Esophagus squamous epithelium (tissue), 5 donors: ENCODE measurements at regions not wholly inside any gene's neighbourhood (a gene's known extent, or its start where the extent isn't known, plus 50 kb on each side); places are given as distances from the start of the nearest gene placed in this dataset.
"Not testable (repeated sequence)": the region's sequence is repeated elsewhere in the genome, so short reads cannot be mapped to it uniquely, and the experiment has no call there.

Source experiments
- DNase-seq: peaks from one replicate; lab custom pipeline; 2025; lab: John Stamatoyannopoulos, UW
- H3K27ac ChIP-seq, 4 donors: fragments of 200-600 bp; sonication (generic); one replicate each; pipeline ENCODE4 v1.5.1; 2016 to 2019; ENCODE audit warnings: mild to moderate bottlenecking in 1 of 4
- H3K27me3 ChIP-seq, 4 donors: fragments of 200-600 bp; sonication (generic); 1 replicate in 3 of 4; 2 replicates in 1 of 4; pipeline versions ENCODE4 v1.5.1 to v1.6.0; 2017 to 2021; ENCODE audit warnings: antibody characterized with exemption in 1 of 4
- H3K36me3 ChIP-seq, 3 donors: fragments of 200-600 bp; sonication (generic); one replicate each; pipeline ENCODE4 v1.5.1; 2016 to 2019
- H3K4me1 ChIP-seq, 3 donors: fragments of 200-600 bp; sonication (generic); one replicate each; pipeline ENCODE4 v1.5.1; 2017 to 2019
- H3K4me3 ChIP-seq, 4 donors: fragments of 200-600 bp; sonication (generic); 1 replicate in 3 of 4; 2 replicates in 1 of 4; pipeline ENCODE4 v1.5.1; 2016 to 2019; ENCODE audit warnings: mild to moderate bottlenecking in 2 of 4, moderate library complexity in 1 of 4
- H3K9me3 ChIP-seq, 3 donors: fragments of 200-600 bp; sonication (generic); one replicate each; pipeline ENCODE4 v1.5.1; 2016 to 2019
- POLR2A ChIP-seq, 4 donors: fragments of 450-650 bp; IDR thresholded peaks; one replicate each; pipeline ENCODE4 v1.6.1; 2017; ENCODE audit warnings: antibody characterized with exemption in 4 of 4, mild to moderate bottlenecking in 4 of 4, moderate library complexity in 3 of 4
- WGBS, 2 donors: methylation state at CpG; one replicate each; pipeline ENCODE4 v1.1.5; 2018; 5-methylcytosine and 5-hydroxymethylcytosine counted together
- intact Hi-C: fragments of 100-400 bp; cut with DNase I; formaldehyde crosslinking; loops from one replicate; pipeline ENCODE4 v1.15.0; 2022
- TF ChIP-seq, protein P1 (sequence below), 6 experiments: fragments of 450-650 bp in 4 of 6; fragments of 200-600 bp in 2 of 6; sonication (generic) in 2 of 6; IDR thresholded peaks; one replicate each; pipeline ENCODE4 v1.5.1; 2016 to 2019; ENCODE audit warnings: antibody characterized with exemption in 6 of 6, mild to moderate bottlenecking in 4 of 6, moderate library complexity in 4 of 6
- donor health status: DM: yes; HTN: yes; CAD: no.

GRCh38 chrX:103428525-103428924 is 52.2 kb downstream of the BEX3 start:
- no peaks in the 10 kb centered on the region for H3K9me3 ChIP-seq
- no peaks in the 10 kb centered on the region for H3K36me3 ChIP-seq
- no peaks in the 10 kb centered on the region for H3K27me3 ChIP-seq
- intact Hi-C loops = no loop called here
- no peak overlapping the region for H3K4me3 ChIP-seq
- DNase-seq = no peak
- WGBS, 2 donors = 76 to 92% methylated on average over 2 of the region's 2 CpGs
- TF ChIP-seq, protein P1, sequence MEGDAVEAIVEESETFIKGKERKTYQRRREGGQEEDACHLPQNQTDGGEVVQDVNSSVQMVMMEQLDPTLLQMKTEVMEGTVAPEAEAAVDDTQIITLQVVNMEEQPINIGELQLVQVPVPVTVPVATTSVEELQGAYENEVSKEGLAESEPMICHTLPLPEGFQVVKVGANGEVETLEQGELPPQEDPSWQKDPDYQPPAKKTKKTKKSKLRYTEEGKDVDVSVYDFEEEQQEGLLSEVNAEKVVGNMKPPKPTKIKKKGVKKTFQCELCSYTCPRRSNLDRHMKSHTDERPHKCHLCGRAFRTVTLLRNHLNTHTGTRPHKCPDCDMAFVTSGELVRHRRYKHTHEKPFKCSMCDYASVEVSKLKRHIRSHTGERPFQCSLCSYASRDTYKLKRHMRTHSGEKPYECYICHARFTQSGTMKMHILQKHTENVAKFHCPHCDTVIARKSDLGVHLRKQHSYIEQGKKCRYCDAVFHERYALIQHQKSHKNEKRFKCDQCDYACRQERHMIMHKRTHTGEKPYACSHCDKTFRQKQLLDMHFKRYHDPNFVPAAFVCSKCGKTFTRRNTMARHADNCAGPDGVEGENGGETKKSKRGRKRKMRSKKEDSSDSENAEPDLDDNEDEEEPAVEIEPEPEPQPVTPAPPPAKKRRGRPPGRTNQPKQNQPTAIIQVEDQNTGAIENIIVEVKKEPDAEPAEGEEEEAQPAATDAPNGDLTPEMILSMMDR (IDR thresholded peaks at IDR 0.05) = no peak
- TF ChIP-seq POLR2A (IDR thresholded peaks at IDR 0.05) = no peak
- no peaks in the 10 kb centered on the region for H3K4me1 ChIP-seq
- H3K27ac ChIP-seq = no peak overlapping the region

GRCh38 chrX:103429026-103429425 is 52.7 kb downstream of the BEX3 start:
- H3K36me3 ChIP-seq, H3K4me3 ChIP-seq, H3K9me3 ChIP-seq, H3K27ac ChIP-seq, H3K27me3 ChIP-seq, DNase-seq, intact Hi-C loops, H3K4me1 ChIP-seq: not testable (repeated sequence)
- 80% methylated on average over 6 of the region's 7 CpGs; no CpG with 5 or more reads in 1 of the 2 donors for WGBS, 2 donors

GRCh38 chrX:103431316-103431715 is 55.0 kb downstream of the BEX3 start:
- H3K9me3 ChIP-seq = no peaks in the 10 kb centered on the region
- no peak overlapping the region for H3K27ac ChIP-seq
- H3K36me3 ChIP-seq = no peaks in the 10 kb centered on the region
- H3K4me3 ChIP-seq = no peak overlapping the region
- intact Hi-C loops = no loop called here
- WGBS, 2 donors = 69 to 70% methylated on average over 6 to 7 of the region's 7 CpGs
- TF ChIP-seq, protein P1 (IDR thresholded peaks at IDR 0.05) = no peak
- no peak for TF ChIP-seq POLR2A (IDR thresholded peaks at IDR 0.05)
- H3K4me1 ChIP-seq = no peaks in the 10 kb centered on the region
- no peaks in the 10 kb centered on the region for H3K27me3 ChIP-seq
- no peak for DNase-seq

DNA sequence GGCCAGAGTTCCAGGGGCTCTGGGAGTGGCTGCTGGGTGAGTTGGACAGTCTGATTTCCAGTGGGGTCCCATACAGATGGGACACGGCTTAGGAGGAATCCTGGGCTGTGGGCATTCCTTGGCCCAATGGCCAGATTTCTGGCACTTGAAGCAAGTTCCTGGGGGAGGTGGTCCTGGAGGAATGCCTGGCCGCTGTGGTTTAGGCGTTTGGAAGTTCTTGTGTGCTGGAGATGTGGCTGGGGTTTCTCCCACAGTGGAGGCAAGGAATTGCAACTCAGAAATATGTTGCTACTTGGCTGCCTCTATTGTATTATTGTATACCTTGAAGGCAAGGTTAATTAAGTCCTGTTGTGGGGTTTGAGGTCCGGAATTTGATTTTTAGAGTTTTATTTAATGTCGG is 56.5 kb downstream of the BEX3 start:
- 78% methylated on average over 4 of the region's 5 CpGs; no CpG with 5 or more reads in 1 of the 2 donors for WGBS, 2 donors
- H3K36me3 ChIP-seq, H3K4me1 ChIP-seq, H3K4me3 ChIP-seq, H3K27ac ChIP-seq, DNase-seq, H3K27me3 ChIP-seq, intact Hi-C loops, H3K9me3 ChIP-seq: not testable (repeated sequence)

DNA sequence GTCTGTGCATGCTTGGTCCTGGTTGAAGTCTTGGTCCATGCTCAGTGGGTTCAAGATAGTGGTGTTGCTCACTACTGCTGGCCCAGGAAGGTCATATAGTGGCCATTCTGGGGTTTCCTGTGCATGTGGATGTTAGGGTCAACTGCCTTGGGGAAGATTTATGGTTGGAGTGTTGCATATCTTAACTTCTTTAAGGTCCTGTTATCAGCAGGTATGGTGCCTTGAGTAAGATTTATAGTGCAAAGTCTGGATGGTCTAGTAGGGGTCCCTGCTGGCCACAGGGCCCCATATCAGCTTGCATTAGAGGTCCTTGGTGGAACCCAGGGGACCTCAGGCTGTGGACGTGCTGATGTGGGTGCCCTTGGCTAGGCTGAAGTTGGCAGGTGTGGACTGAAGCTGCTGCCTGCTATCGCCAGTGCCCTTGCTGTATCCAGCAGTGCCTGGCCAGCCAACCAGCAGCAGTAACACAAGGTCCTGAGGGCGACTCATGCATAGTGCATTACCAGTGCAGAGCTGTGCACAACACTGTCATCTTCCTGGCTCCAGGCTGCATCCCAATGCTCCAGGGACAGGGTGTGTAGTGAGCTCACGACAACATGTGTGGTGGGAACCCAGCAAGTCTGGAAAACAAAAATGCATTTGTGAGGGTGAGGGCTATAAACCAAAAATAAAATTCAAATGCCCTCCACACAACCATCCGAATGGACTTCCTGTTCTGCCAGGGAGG is 61.0 kb downstream of the BEX3 start:
- no peak for TF ChIP-seq POLR2A (IDR thresholded peaks at IDR 0.05)
- TF ChIP-seq, protein P1 (IDR thresholded peaks at IDR 0.05) = no peak
- Histone ChIP-seq H3K4me3 (no peak overlapping the region), H3K4me1 (peaks cover 0 to 3% (median 0%) of the 10 kb centered on the region in 3 donors), H3K27me3 (no peaks in the 10 kb centered on the region), H3K36me3 (no peaks in the 10 kb centered on the region), H3K9me3 (no peaks in the 10 kb centered on the region), H3K27ac (no peak overlapping the region)
- no peak for DNase-seq
- intact Hi-C loops = no loop called here
- 88 to 90% methylated on average over 1 to 2 of the region's 5 CpGs for WGBS, 2 donors

GRCh38 chrX:103439161-103439560 is 62.8 kb downstream of the BEX3 start:
- Histone ChIP-seq H3K9me3 (no peaks in the 10 kb centered on the region), H3K27ac (no peak overlapping the region), H3K4me3 (no peak overlapping the region), H3K27me3 (no peaks in the 10 kb centered on the region), H3K36me3 (no peaks in the 10 kb centered on the region), H3K4me1 (peaks cover 0 to 5% (median 0%) of the 10 kb centered on the region in 3 donors)
- intact Hi-C loops = no loop called here
- DNase-seq = no peak
- TF ChIP-seq, protein P1 (IDR thresholded peaks at IDR 0.05) = no peak
- no peak for TF ChIP-seq POLR2A (IDR thresholded peaks at IDR 0.05)
- WGBS, 2 donors = 62 to 72% methylated on average over 2 of the region's 2 CpGs
